PFSK-1 (cell line): ENCODE measurements at regions not wholly inside any gene's neighbourhood (a gene's known extent, or its start where the extent isn't known, plus 50 kb on each side); places are given as distances from the start of the nearest gene placed in this dataset.

Experiments used
- POLR2AphosphoS5 ChIP-seq: IDR thresholded peaks from 2 replicates; pipeline ENCODE4 v1.6.1; 2012; ENCODE audit warnings: low read depth, mild to moderate bottlenecking, control low read depth, low read length, moderate library complexity
- REST ChIP-seq, 2 experiments: IDR thresholded peaks; 2 replicates each; pipeline versions ENCODE4 v1.6.1 to v1.8.0; 2011 to 2012; ENCODE audit warnings: low read depth in 2 of 2, low read length in 2 of 2, control low read depth in 1 of 2, inconsistent platforms in 1 of 2, mild to moderate bottlenecking in 1 of 2, moderate library complexity in 1 of 2; ENCODE audit not compliant: insufficient read depth in 1 of 2
- SIN3A ChIP-seq: IDR thresholded peaks from 2 replicates; pipeline ENCODE4 v1.6.1; 2012; ENCODE audit warnings: mild to moderate bottlenecking, low read length, moderate library complexity, borderline replicate concordance; ENCODE audit not compliant: insufficient read depth
- TAF1 ChIP-seq: IDR thresholded peaks from 2 replicates; pipeline ENCODE4 v1.6.1; 2012; ENCODE audit warnings: low read length, control low read depth, borderline replicate concordance; ENCODE audit not compliant: insufficient read depth

GRCh38 chr10:123563581-123563855 is 102.6 kb upstream of the GPR26 start:
- TF ChIP-seq SIN3A (no peak), TAF1 (no peak), POLR2AphosphoS5 (no peak), REST (IDR thresholded peaks at IDR 0.05; ENCODE audit: insufficient read depth in 1 of 2, low read depth in 2 of 2, low read length in 2 of 2) (no peak)
